GM18909 (cell line): ENCODE measurements at regions not wholly inside any gene's neighbourhood (a gene's known extent, or its start where the extent isn't known, plus 50 kb on each side); places are given as distances from the start of the nearest gene placed in this dataset.

Experiments used
- ATAC-seq: cut with Tn5 transposase; IDR thresholded peaks from one replicate; pipeline ENCODE4 v1.9.1; 2021; ENCODE audit warnings: mild to moderate bottlenecking; ENCODE audit not compliant: unreplicated experiment, poor library complexity

- ATAC-seq = no peak
Observed at GRCh38 chr11:13103962-13104554, 94.9 kb downstream of the RASSF10 start.

GRCh38 chr11:13104619-13105236 lies 95.6 kb downstream of the RASSF10 start:
- no peak for ATAC-seq

- peak; percentile 82 for ATAC-seq
Observed at GRCh38 chr11:13105237-13105844, 96.2 kb downstream of the RASSF10 start.

GRCh38 chr11:13107544-13108044 lies 98.5 kb downstream of the RASSF10 start:
- no peak for ATAC-seq

- no peak for ATAC-seq
Observed at GRCh38 chr11:13108416-13108815, 99.3 kb downstream of the RASSF10 start.

- no peak for ATAC-seq
Observed at GRCh38 chr11:13109616-13110015, 100.5 kb downstream of the RASSF10 start.

GRCh38 chr11:13110145-13110544 lies 101.0 kb downstream of the RASSF10 start:
- no peak for ATAC-seq

GRCh38 chr11:13110929-13111812 lies 102.1 kb downstream of the RASSF10 start:
- peak; percentile 20 for ATAC-seq

GRCh38 chr11:13111813-13112130 lies 102.7 kb downstream of the RASSF10 start:
- ATAC-seq = peak; percentile 39

GRCh38 chr11:13114566-13115379 lies 105.7 kb downstream of the RASSF10 start:
- ATAC-seq = peak; percentile 38

GRCh38 chr11:13115380-13115675 lies 106.2 kb downstream of the RASSF10 start:
- ATAC-seq = no peak

GRCh38 chr11:13116491-13116890 lies 107.4 kb downstream of the RASSF10 start:
- no peak for ATAC-seq

- no peak for ATAC-seq
Observed at GRCh38 chr11:13117344-13117743, 108.2 kb downstream of the RASSF10 start.

- ATAC-seq = no peak
Observed at GRCh38 chr11:13118194-13118593, 109.1 kb downstream of the RASSF10 start.

- no peak for ATAC-seq
Observed at GRCh38 chr11:13118650-13119049, 109.5 kb downstream of the RASSF10 start.

GRCh38 chr11:13119361-13119760 lies 110.2 kb downstream of the RASSF10 start:
- no peak for ATAC-seq

- no peak for ATAC-seq
Observed at GRCh38 chr11:13119941-13120520, 110.9 kb downstream of the RASSF10 start.

GRCh38 chr11:13120691-13121090 lies 111.6 kb downstream of the RASSF10 start:
- no peak for ATAC-seq

GRCh38 chr11:13126430-13126829 lies 117.3 kb downstream of the RASSF10 start:
- no peak for ATAC-seq

- no peak for ATAC-seq
Observed at GRCh38 chr11:13127161-13127560, 118.0 kb downstream of the RASSF10 start.
